Activated CD8-positive, alpha-beta memory T cell treated with anti-CD3 and anti-CD28 coated beads for 4 hours (primary cell): ENCODE measurements at regions not wholly inside any gene's neighbourhood (a gene's known extent, or its start where the extent isn't known, plus 50 kb on each side); places are given as distances from the start of the nearest gene placed in this dataset.
"Not testable (repeated sequence)": the region's sequence is repeated elsewhere in the genome, so short reads cannot be mapped to it uniquely, and the experiment has no call there.

Experiments
- DNase-seq, 2 donors: peaks; one replicate each; pipeline ENCODE4 v3.0.0-alpha.2; 2020; ENCODE audit warnings: low read depth in 2 of 2

GRCh38 chr6:90372450-90372849, 75.8 kb upstream of the BACH2 start:
- no peak for DNase-seq

- no peak for DNase-seq
These were observed 73.9 kb upstream of the BACH2 start for GRCh38 chr6:90370493-90370959.

DNA sequence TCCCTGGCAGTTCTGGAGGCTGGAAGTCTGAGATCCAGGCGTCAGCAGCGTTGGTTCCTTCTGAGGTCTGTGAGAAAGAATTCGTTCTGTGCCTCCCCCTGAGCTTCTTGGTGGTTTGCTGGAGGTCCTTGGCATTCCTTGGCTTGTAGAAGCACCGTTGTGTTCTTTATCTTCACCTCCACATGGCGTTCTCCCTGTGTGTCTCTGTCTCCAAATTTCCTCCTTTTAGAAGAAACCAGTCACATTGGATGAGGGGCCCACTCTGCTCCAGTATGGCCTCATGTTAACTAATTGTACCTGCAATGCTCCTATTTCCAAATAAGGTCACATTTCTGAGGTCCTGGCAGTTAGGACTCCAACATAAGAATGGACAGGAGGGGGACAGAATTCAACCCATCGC, 73.0 kb upstream of the BACH2 start:
- DNase-seq, result no peak

- DNase-seq, result no peak
These were observed 72.4 kb upstream of the BACH2 start for GRCh38 chr6:90369024-90369519.

DNA sequence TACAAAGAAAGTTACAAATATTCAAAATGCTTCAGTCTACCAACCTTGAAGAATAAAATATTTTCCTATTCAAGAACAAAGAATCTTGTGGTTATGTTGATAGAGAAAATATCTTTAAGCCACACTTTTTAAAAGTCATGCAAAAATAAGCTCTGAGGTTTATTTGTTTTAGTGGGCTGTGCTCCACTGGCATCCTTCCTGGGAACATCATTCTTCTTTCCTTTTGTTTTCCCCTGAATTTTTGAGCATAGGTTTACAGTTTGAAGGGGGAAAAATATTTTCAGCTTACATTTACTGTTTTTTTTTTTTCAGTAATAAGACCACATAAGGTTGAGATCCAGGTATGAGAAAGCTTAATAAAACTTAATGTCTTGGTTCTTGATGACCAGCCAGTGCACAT, 72.0 kb upstream of the BACH2 start:
- no peak for DNase-seq

DNA sequence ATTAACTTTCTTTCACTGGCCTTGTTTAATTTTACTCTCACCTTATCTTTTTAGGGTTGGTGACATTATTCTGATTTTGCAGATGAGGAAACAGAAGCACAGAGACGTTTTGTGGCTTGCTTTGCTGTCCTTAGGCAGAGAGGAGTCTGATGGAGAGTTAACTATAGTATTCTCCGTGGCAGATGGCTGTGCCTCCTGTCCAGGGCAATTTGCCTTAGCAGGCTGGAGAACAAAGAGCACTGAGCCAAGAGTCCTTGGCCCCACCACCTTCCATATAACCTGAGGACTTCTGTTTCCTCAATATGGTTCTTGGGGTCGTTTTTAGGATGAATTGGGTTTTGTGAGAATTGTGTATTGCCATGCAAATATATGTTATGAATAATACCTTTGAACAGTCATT, 71.4 kb upstream of the BACH2 start:
- DNase-seq, result no peak

DNA sequence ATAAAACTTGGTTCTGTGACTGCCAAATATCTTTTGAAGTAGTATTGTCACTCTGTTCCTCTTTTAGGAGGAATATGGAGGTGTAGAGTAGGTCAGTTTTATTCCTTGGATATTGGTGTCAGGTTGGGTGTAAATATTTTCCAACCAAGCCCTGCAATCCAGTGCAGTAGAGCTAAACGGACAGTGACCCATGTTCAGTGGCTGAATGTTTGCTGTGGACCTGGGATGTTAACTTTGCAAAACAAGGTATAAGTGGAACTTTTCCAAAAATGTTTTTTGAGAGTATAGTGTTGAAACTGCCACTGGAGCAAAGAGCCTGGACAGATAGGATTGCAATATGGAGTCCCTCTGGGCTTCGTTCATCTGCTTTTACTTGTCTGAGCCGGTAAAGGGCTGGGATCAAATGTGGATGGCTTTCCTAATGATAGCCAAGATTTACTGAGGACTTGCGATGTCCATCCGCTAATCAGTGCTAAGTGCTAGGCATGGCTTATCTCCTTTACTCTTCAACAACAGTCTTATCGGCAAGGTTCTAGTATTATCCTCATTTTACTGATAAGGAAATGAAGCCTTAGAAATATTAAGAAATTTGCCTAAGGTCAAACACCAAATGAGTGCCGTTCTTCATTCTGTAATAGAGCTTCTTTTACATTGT, 69.0 kb upstream of the BACH2 start:
- DNase-seq, result no peak

DNA sequence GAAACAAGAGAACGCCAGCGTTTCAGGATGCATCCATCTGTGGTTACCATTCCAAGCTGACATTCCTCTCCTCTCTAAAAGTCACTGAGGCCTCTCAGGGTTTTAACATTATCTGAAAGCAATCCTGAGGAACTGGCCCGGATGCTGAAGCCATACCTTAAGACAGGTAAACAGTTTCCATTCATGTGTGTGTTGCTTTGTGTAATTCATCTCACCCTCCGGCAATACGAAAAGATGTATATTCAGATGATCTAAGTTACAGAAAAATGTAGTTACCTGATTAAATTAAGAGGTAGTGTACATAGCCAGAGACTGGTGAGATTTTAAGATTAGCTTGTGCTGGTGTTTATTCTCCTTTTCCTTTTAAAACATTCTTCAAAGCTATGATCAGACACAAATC, 68.4 kb upstream of the BACH2 start:
- DNase-seq, result no peak

- DNase-seq, result no peak
These were observed 67.6 kb upstream of the BACH2 start for GRCh38 chr6:90364286-90364685.

GRCh38 chr6:90362318-90362717, 65.7 kb upstream of the BACH2 start:
- no peak for DNase-seq

- no peak for DNase-seq
These were observed 64.5 kb upstream of the BACH2 start for GRCh38 chr6:90361174-90361573.

DNA sequence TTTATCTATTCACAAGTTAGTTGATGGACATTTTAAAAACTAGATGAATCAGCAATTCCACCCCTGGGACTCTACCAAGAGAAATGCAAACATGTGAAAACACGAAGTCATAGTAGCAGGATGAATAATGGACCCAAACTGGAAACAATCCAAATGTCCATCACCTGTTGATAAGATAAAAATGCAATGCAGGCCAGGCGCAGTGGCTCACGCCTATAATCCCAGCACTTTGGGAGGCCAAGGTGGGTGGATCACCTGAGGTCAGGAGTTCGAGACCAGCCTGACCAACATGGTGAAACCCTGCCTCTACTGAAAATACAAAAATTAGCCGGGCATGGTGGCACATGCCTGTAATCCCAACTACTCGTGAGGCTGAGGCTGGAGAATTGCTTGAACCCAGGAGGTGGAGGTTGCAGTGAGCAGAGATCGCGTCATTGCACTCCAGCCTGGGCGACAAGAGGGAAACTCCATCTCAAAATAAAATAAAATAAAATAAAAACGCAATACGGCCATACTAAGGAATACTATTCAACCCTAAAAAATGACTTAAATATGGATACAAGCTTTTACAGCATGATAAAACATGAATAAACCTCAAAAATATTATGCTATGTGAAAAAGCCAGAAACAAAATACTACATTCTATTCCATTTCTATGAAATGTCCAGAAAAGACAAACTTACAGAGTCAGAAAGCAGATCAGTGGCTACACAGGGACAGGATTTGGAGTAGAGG, 61.6 kb upstream of the BACH2 start:
- not testable (repeated sequence) for DNase-seq

DNA sequence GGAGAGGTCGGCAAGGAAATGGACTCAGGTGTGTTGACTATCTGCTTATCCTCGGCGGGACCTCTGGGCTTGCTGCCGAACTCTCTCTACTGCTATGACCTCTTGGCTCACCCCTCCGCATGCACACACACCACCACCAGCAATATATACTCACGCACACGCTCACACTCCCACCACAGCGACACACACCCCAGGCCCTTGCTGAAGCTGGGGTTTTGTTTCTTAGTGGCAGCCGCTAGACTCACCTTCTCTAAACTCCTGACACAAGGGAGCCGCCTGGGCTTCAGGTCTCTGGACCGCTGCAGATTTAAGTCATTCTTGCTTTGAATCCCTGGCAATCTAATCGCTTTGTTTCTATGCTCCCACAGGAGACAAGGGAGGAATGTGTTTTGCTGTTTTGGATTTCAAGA, 59.4 kb upstream of the BACH2 start:
- DNase-seq, result no peak

DNA sequence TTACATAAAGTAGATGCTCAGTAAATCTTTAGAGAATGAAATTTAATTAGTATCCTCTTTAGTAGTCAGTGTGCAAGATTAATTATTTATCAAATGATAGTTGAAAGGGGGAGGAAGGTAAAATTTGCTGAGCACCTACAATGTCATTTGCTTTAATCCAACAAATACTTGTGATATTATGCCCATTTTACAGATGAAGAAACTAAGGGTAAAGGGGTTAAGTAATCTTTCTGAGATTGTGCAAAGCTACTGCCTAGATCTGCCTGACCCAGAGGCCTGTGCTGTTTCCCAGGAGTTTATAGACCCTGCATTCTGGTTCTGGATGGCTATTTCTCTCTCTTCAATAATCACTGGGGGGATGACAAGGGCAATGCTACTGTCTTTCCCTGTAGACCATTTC, 58.3 kb upstream of the BACH2 start:
- no peak for DNase-seq

DNA sequence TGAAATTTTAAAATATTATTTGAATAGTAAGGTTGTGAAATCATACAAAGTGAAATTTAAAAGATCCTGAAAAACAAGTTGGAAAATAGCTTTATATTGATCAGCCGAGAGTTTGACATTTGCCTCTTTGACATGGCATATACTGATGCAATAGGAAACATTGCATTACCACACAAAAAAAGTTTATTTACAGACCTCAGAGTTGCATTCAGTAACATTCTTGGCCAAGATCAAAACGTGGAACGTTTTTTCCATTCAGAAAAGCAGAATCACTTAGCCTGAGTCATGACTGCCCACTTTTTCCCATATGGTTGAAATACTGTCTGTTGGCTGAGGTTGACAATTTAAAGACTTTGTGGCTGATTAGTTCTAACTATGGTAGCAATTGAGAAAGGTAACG, 55.1 kb upstream of the BACH2 start:
- no peak for DNase-seq

GRCh38 chr6:90350689-90351554, 54.3 kb upstream of the BACH2 start:
- DNase-seq, result peak; percentile 14 to 27

- no peak for DNase-seq
These were observed 50.8 kb upstream of the BACH2 start for GRCh38 chr6:90347411-90347851.

- DNase-seq, result no peak
These were observed 50.1 kb upstream of the BACH2 start for GRCh38 chr6:90346729-90347128.
